GM18507 (cell line): ENCODE measurements at regions not wholly inside any gene's neighbourhood (a gene's known extent, or its start where the extent isn't known, plus 50 kb on each side); places are given as distances from the start of the nearest gene placed in this dataset.
"Not testable (repeated sequence)": the region's sequence is repeated elsewhere in the genome, so short reads cannot be mapped to it uniquely, and the experiment has no call there.

Experiments used
- DNase-seq: peaks from one replicate; pipeline ENCODE4 v3.0.0; 2011; ENCODE audit warnings: low read depth; ENCODE audit not compliant: insufficient read length; ENCODE audit errors: extremely low spot score
- FAIRE-seq: peaks from 2 replicates; lab custom pipeline; 2011; peaks lifted over from hg19 to GRCh38; lab: Jason Lieb, UNC

DNA sequence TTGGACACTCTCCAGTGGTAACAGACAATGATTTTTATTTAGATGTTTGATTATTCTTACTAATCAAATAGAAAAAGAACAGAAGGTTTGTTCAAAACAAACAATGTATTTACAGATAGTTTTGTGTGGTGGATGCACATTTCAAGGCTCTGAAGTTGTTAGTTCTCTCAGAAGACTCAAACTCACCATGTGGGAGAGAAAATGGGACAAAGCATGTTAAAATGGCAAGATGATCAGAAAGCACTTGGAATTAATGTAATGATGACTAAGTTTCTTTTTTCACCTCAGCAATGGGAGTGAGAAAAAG lies 450.5 kb upstream of the KCNMB2 start:
- no peak for FAIRE-seq
- no peak for DNase-seq

DNA sequence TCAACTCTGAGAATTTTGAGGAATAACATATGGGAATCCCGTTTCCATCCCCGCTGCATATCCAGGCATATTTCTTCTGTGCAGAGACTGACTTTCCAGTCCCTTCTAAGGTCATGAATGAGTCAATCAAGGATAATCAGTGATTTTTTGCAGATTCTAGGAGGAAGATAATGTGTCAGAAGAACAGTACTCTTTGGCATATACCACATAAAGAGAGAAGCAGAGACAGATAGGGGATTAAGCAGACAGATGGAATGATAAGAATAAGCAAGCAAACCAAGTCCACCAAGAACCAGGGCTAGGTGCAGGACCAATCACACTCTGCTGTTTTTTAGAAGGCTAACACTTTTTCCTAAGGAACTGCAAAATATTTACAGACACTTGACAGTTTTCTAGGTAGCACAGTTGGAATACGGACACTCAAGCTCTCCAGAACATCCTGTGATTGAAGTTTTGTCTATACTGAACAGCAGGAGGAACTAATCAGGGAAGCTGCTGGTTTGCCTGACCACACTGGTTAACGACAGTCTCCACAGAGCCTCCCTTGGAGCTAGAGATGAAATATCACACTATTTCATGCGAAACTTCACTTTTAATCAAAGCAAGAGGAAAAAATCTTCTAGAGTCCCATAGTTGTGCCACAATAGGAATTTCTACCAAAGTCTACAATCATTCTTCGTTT lies 450.0 kb upstream of the KCNMB2 start:
- DNase-seq (no peak), FAIRE-seq (no peak)

DNA sequence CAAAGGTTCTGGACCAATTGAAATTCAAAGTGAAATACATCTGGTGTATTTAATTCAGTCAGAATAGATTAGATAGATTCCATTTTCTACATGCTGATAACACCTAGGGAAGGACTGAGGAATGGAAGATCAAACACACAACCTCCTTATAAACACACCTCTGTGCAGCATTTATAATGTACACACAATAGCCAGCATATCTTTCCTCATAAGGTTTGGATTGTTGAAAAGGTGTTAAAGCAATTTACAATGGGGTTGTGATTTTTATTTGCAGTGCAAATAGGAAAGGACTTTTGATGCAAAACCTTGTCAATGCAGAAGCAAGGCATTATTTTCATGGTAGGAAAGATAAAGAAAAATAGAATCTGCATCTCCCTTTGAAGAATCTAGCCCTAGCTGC lies 448.9 kb upstream of the KCNMB2 start:
- FAIRE-seq, result no peak
- DNase-seq, result no peak

DNA sequence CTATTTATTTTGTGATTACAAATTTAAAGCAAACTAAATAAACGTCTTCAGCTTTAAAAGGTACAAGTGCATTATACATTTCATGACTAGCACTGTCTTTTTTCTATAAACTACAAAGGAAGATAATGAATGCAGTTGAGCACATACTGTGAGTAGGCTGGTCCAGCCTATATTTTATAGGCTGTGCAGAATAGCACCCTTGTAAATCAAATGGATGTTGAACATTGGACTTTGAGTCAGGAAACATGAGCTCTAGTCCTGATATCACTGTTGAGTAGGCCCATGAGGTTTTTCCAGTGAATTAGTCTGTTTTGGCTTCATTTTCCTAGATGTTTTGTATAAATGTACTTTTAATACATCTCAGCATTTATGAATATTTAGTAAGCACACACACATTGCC lies 447.3 kb upstream of the KCNMB2 start:
- no peak for FAIRE-seq
- no peak for DNase-seq

DNA sequence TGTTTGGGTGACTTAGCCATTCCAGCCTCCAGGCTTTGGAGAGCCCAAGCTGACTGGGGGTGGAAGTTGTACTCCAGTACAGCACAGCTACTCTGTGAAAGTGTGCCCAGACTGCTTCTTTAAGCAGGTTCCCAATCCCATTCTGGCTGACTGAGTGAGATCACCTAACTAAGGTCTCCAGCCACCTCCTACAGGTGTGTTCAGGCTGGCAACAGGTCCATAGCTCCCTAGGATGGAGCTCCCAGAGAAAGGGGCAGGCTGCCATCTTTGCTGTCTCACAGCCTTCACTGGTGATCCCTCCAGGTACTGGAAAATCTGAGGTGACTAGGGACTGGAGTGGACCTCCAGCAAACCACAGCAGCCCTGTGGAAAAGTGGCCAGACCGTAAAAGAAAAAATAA lies 445.3 kb upstream of the KCNMB2 start:
- no peak for FAIRE-seq
- DNase-seq, result no peak

DNA sequence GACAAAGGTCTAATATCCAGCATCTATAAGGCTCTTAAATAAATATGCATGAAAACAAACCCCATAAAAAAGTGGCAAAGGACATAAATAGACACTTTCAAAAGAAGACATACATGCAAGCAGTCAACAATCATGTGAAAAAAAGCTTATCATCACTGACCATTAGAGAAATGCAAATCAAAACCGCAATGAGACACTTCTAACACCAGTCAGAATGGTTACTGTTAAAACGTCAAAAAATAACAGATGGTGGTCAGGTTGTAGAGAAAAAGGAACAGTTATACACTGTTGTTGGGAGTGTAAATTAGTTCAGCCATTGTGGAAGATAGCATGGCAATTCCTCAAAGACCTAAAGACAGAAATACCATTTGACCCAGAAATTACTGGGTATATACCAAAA lies 440.7 kb upstream of the KCNMB2 start:
- no peak for DNase-seq
- FAIRE-seq, result no peak

DNA sequence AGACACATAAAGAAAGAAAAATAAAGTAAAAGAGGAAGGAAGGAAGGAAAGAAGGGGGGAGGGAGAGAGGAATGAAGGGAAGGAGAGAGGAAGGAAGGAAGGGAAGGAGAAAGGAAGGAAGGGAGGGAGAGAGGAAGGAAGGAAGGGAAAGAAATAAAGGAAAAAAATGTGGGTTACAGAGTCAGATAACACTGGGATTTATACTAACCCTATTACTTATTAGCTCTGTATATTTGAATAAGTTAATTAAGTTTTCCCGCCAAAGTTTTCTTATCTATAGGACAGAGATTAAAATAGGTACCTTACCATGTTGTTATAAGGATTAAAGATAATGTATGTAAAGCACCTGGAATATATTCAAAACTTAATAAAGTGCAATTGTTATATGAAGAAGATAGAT lies 439.3 kb upstream of the KCNMB2 start:
- FAIRE-seq (no peak), DNase-seq (no peak)

DNA sequence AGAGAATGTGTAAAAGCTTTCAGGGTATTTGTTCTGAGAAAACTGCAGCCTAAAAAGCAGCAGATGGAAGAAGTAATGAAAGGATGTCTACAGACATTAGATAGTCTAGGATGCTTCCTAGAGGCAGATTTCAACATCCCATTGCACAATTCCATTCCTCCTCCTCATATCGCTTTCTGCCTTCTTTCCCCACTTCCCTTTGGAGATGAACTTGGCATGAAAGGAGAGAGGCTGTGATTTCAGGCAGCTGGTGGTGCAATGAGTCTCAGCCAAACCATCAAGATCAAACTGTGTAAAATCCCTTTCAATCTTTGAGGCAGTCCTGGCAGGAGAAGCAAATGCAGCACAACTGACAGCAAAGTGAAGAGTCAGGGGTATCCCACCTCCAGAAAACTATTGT lies 438.7 kb upstream of the KCNMB2 start:
- DNase-seq (no peak), FAIRE-seq (no peak)

DNA sequence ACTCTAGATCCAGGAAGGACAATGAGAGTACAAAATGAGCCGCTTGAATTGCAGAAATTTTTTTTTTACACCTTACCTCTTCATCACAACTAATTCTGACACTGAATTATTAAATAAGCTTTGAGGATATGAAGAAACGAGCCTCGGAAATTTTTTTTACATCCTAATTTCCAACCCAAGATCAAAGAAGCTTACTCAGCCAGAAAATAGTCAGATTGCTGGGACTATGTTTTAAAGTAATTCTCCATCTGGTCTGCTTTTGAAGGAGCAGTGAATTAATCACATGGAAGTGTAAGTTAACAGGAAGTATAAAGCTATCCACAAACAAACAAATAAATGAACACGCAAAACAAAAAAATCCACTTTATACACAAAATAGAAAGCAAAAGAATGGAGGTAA lies 437.0 kb upstream of the KCNMB2 start:
- DNase-seq, result no peak
- no peak for FAIRE-seq

DNA sequence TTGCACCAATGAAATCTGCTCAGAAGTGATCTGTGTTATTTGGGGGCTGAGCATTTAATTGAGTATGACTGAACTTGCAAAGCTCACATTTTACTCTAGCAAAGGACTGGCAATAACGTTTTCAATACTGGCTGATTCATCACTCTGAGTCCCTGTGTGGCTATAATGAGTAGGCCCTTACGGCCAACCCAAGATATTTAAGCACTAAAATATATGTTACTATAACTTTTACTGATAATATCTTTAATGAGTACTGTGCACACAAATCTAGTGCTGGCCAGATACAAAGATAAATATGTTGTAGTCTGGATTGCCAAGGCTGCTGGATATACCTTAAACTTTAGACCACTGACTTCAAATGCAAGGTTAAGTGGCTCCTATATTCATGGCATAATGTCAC lies 436.4 kb upstream of the KCNMB2 start:
- DNase-seq, result no peak
- no peak for FAIRE-seq

DNA sequence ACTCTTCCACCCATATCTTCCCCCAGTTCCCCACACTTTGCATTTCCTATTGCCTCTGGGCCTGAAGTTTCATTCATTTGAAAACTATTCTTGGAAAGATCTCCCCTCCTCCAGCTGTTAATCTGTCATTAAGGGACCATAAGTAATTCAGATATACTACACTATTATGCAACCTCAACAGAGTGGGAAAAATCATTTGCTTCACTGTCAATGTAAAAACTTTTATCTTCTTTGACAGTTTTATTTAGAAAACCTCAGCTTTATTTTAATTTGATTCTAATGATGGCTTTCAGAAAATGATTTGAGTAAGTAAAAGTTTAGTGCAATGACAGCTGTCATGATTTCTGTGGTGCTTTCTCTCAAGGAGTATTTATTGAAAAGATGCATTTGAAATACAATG lies 435.3 kb upstream of the KCNMB2 start:
- DNase-seq, result no peak
- no peak for FAIRE-seq

DNA sequence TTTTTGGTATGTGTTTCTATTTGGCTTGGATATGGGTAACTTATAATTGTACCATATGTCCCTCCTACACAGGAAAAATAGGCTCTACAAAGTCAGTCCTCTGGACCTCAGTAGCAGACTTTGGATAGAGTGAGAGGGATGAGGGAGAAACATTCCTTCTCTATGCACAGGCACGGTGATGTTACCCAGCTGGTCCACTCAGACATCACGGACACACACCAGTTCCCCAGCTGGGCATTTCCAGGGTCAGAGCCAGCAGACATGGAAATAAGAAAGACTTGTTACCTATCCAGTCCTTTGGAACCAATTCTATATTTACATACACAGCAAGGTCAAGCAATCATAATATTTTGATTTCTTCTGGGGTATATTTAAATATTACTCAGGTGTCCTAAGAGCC lies 433.1 kb upstream of the KCNMB2 start:
- DNase-seq (no peak), FAIRE-seq (no peak)

DNA sequence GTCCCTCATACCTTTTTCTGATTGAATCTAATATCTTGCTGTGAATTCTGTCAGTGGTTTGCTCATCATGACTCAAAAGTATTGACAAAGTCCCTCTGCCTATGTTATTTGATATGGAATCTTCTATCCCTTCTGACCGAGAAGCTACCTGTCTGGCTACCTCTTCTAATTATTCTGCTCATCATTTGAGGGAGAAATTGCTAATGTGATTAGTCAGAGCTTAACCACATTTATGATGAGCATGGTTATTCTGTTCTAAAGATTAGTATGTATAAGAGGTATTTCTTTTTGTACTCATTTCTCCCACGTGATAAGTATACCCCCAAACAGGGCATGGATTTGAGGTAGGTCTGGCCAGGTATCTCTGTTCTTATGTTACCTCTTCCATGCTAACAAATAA lies 428.4 kb upstream of the KCNMB2 start:
- FAIRE-seq, result no peak

DNA sequence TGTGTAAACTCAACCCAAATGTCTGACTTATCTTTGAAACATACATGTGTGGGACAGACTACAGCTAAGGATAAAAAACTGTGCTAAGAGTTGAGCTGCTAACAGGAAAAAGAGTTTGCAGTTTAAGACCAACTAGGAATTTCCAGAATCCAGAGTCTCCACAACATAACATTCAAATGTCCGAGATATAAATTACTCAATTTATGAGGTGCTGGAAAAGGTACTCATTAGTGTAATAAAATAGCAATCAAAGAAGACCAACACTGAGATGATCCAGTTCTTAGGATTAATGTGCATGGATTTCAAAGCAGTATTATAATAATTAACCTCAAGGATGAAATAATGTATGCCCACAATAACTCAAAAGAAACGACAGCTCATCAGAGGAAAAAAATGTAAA lies 426.5 kb upstream of the KCNMB2 start:
- no peak for FAIRE-seq
- no peak for DNase-seq

More for the DNA sequence above, 428.4 kb upstream of the KCNMB2 start:
- DNase-seq, result no peak

DNA sequence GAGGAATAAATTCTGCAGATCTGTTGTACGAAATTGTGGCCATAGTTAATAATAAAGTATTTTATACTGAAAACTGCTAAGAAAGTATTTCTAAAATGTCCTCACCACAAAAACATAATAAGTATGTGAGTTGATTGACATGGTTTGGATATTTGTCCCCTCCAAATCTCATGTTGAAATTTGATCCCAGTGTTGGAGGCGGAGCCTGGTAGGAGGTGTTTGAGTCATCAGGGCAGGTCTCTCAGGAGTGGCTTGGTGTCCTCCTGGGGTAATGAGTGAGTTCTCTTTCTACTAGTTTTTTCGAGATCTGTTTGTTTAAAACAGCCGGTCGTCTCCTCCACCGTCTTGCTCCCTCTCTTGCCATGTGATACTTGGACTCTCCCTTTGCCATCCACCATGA lies 424.1 kb upstream of the KCNMB2 start:
- DNase-seq, result no peak
- no peak for FAIRE-seq

DNA sequence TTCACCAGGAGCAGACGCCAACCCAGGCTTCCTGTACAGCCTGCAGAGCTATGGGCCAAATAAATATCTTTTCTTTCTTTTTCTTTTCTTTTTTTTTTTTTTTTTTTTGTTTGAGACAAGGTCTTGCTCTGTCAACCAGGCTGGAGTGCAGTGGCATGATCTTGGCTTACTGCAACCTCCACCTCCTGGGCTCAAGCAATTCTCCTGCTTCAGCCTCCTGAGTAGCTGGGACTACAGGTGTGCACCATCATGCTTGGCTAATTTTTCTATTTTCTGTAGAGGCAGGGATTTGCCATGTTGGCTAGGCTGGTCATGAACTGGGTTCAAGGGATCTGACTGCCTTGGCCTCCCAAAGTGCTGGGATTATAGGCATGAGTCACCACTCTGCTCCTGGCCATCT lies 423.7 kb upstream of the KCNMB2 start:
- not testable (repeated sequence) for DNase-seq, FAIRE-seq

DNA sequence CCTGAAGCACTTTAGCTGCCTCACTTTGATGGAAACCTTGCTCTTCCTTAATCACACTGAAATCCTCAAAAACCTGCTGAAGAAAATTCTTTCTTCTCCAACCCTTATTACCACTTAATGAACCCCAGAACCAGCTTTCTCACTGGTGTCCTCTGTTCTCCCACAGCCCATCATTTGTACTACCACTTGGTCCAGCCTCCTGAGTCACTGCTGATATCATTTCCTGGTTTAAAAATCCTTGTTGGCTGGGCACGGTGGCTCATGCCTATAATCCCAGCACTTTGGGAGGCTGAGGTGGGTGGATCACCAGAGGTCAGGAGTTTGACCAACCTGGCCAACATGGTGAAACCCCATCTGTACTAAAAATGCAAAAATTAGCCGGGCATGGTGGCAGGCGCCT lies 418.6 kb upstream of the KCNMB2 start:
- FAIRE-seq, result no peak
- no peak for DNase-seq

DNA sequence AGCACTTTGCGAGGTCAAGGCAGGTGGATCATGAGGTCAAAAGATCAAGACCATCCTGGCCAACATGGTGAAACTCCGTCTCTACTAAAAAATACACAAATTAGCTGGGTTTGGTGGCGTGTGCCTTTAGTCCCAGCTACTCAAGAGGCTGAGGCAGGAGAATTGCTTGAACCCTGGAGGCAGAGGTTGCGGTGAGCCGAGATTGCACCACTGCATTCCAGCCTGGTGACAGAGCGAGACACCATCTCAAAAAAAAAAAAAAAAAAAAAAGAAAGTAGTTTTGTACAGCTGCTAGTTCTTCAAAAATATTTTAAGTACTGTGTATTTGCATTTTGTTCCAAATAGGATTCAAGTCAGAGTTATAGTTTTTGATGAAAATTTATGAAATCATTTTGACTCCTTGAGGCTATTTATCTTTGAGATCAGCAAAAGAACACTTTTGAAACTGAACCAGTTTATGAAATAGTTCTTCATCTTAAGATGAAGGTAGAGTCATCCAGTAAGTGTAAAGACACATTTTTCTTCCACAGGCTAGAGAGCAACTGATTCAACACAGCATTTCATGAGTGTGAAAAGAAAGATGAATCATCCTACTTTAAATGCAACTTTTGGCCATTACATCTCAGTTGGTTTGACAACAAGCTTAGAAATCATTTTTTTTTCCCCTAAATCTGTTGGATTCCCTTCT lies 416.5 kb upstream of the KCNMB2 start:
- not testable (repeated sequence) for FAIRE-seq, DNase-seq

DNA sequence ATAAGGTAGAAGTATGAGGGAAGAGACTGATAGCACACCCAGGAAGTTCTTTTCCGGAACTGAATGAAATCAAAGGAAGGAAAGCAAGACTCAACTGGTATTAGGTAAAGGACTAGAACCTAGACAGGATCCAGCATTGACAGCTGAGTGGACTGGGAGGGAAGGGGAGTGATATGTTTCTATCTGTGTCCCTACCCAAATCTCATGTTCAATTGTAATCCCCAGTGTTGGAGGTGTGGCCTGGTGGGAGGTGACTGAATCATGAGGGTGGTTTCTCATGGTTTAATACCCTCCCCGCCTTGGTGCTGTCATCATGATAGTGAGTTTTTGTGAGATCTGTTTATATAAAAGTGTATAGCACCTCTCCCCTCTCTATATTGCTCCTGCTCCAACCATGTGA lies 415.9 kb upstream of the KCNMB2 start:
- DNase-seq, result no peak
- no peak for FAIRE-seq

DNA sequence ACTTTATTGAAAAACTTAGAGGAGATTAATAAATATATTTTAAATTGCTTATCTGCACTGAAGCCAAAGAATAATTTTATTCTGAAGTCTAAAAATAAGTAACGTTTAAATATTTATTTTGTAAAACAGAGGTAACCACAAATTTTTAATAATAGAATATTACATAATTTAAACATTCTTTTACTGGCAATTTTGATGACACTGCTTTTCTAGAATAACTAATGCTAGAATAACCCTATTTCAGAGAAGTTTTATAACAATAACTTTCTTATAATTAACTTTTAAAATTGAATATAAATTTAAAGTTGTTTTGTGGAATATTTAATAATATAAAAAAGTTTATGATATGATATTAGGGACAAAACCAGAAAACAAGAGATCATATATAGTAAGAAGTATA lies 409.6 kb upstream of the KCNMB2 start:
- DNase-seq (no peak), FAIRE-seq (no peak)

DNA sequence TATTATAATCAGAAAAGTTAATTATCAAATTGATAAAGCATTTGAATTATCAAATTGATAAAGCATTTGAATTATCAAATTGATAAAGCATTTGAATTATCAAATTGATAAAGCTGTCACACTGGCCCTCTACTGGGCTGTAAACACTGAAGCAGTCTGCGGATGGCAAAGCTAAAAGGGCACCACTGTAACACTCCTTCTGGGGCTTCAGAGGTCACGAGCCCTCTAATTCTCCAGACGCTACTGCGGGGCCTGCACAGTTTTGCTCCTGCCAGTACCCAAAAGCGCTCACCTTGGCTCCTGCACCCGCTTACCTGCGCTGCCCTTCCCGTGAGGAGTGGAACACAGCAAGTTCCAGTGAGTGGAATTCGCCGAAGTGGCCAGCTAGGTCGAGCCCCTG lies 409.0 kb upstream of the KCNMB2 start:
- DNase-seq (no peak), FAIRE-seq (no peak)

DNA sequence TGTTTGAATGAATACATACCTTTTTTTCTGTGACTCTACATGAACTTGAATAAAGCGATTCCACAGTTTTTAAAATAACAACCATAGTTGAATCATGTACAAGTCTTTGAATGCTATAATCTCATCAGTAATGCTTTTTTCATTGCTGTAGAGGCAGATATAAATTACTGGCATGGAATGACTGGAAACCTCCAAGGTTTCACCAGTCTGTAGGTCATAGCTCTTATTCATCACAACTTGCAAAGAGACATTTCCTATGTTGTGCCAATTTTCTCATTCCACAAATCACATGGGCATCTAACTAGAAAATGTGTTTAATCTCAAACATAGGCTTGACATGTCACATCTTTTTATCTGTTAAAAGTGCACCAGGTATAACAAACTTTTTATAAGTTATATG lies 407.1 kb upstream of the KCNMB2 start:
- FAIRE-seq, result no peak

More for the DNA sequence above, 407.1 kb upstream of the KCNMB2 start:
- DNase-seq, result no peak
